Tibial artery (tissue), 4 donors: ENCODE measurements at regions not wholly inside any gene's neighbourhood (a gene's known extent, or its start where the extent isn't known, plus 50 kb on each side); places are given as distances from the start of the nearest gene placed in this dataset.
"Not testable (repeated sequence)": the region's sequence is repeated elsewhere in the genome, so short reads cannot be mapped to it uniquely, and the experiment has no call there.

Experiments used
- DNase-seq, 2 donors: peaks; one replicate each; pipeline ENCODE4 v3.0.0-alpha.2; 2019
- H3K27ac ChIP-seq, 2 donors: fragments of 200-600 bp; sonication (generic) in 1 of 2; 1 replicate in 1 of 2; 2 replicates in 1 of 2; pipeline ENCODE4 v1.5.1; 2018 to 2019; ENCODE audit warnings: mild to moderate bottlenecking in 1 of 2
- H3K27me3 ChIP-seq, 2 donors: fragments of 200-600 bp; sonication (generic) in 1 of 2; one replicate each; pipeline versions ENCODE4 v1.5.1 to v1.6.0; 2016 to 2019
- H3K36me3 ChIP-seq, 3 donors: fragments of 200-600 bp; sonication (generic) in 2 of 3; one replicate each; pipeline ENCODE4 v1.5.1; 2016 to 2019; ENCODE audit warnings: mild to moderate bottlenecking in 2 of 3
- H3K4me1 ChIP-seq, 4 donors: fragments of 200-600 bp; sonication (generic) in 2 of 4; 1 replicate in 3 of 4; 2 replicates in 1 of 4; pipeline ENCODE4 v1.5.1; 2016 to 2019
- H3K4me3 ChIP-seq, 2 donors: fragments of 200-600 bp; sonication (generic) in 1 of 2; 1 replicate in 1 of 2; 2 replicates in 1 of 2; pipeline ENCODE4 v1.5.1; 2018 to 2019; ENCODE audit warnings: mild to moderate bottlenecking in 2 of 2
- H3K9me3 ChIP-seq, 3 donors: fragments of 200-600 bp; sonication (generic) in 1 of 3; one replicate each; pipeline ENCODE4 v1.5.1; 2016 to 2019
- CTCF ChIP-seq, 2 experiments: fragments of 200-600 bp in 1 of 2; fragments of 450-650 bp in 1 of 2; IDR thresholded peaks; one replicate each; pipeline ENCODE4 v1.5.1; 2017 to 2019; ENCODE audit warnings: antibody characterized with exemption in 2 of 2, mild to moderate bottlenecking in 1 of 2, moderate library complexity in 1 of 2
- intact Hi-C: fragments of 100-400 bp; cut with DNase I; formaldehyde crosslinking; loops from one replicate; pipeline ENCODE4 v1.15.0; 2023; ENCODE audit warnings: low total_unique reads

DNA sequence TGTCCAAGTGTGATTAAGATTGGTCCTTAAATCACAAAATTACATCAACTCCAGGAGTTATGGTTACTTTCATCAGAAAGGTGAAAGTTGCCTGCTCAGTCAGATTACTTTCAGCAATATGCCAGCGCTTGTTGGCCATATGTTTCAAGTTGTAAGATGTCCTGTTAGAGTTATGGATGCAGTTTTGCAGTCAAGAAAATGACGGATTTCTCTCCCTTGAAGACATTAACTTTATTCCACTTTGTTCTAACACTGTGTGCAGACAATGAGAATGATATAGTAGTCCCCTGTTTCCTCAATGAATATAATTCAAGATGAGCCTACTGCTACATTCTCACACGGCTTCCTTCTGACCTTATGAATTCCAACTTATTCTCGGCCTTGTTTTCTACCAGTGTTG is 295.0 kb upstream of the ADGRL3 start:
- Histone ChIP-seq H3K27ac (no peak overlapping the region), H3K9me3 (no peaks in the 10 kb centered on the region), H3K4me3 (no peak overlapping the region), H3K4me1 (no peaks in the 10 kb centered on the region), H3K27me3 (no peaks in the 10 kb centered on the region), H3K36me3 (no peaks in the 10 kb centered on the region)
- intact Hi-C loops, result no loop called here
- DNase-seq, result no peak
- TF ChIP-seq CTCF (IDR thresholded peaks at IDR 0.05), result no peak

DNA sequence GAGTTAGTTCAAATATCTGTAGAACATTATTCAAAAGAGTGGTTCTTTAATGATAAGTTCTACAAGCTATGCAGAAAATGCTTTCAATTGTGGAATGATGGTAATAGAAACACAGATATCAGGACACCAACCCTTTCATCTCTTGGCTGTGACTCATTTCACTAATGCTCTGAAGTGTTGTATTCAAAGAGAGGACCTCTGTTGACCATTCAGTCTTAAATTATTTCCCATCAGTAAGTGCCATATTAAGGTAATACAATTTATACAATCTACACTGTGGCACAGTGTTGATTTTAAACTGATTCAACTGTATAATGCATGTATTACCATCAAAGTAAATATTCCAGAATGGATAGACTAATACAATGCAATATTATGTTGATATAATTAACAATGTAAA is 289.0 kb upstream of the ADGRL3 start:
- intact Hi-C loops, result no loop called here
- no peak for DNase-seq

GRCh38 chr4:60913002-60913401 is 287.1 kb upstream of the ADGRL3 start:
- no peak for TF ChIP-seq CTCF (IDR thresholded peaks at IDR 0.05)
- no peaks in the 10 kb centered on the region for H3K9me3 ChIP-seq
- no peak overlapping the region for H3K27ac ChIP-seq
- no peak for DNase-seq
- no peaks in the 10 kb centered on the region for H3K4me1 ChIP-seq
- no peaks in the 10 kb centered on the region for H3K36me3 ChIP-seq
- intact Hi-C loops, result no loop called here
- H3K4me3 ChIP-seq, result no peak overlapping the region
- no peaks in the 10 kb centered on the region for H3K27me3 ChIP-seq

More for the DNA sequence above, 289.0 kb upstream of the ADGRL3 start:
- Histone ChIP-seq H3K9me3 (no peaks in the 10 kb centered on the region), H3K4me1 (no peaks in the 10 kb centered on the region), H3K27me3 (no peaks in the 10 kb centered on the region), H3K36me3 (no peaks in the 10 kb centered on the region), H3K27ac (no peak overlapping the region), H3K4me3 (no peak overlapping the region)
- TF ChIP-seq CTCF (IDR thresholded peaks at IDR 0.05), result no peak

DNA sequence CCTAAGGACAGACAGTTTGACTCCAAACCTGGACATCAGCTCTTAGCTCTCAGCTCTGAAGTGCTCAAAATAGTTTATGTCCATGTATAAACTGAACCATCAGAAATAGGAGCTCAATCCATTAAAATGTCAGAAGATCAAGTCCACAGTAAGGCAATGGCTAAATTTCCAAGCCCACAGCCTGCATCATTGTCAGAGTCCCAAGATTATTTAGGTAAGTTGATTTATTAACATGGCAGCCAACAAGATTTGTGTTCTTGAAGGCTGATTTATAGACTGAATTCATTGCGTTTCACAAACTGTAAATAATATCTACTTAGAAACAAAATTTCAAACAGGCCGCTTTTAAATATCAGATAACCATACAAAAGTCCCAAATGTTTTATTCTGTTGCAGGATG is 286.5 kb upstream of the ADGRL3 start:
- Histone ChIP-seq H3K4me3 (no peak overlapping the region), H3K4me1 (no peaks in the 10 kb centered on the region), H3K27me3 (no peaks in the 10 kb centered on the region), H3K27ac (no peak overlapping the region), H3K9me3 (no peaks in the 10 kb centered on the region), H3K36me3 (no peaks in the 10 kb centered on the region)
- no peak for TF ChIP-seq CTCF (IDR thresholded peaks at IDR 0.05)
- no peak for DNase-seq
- intact Hi-C loops, result no loop called here

DNA sequence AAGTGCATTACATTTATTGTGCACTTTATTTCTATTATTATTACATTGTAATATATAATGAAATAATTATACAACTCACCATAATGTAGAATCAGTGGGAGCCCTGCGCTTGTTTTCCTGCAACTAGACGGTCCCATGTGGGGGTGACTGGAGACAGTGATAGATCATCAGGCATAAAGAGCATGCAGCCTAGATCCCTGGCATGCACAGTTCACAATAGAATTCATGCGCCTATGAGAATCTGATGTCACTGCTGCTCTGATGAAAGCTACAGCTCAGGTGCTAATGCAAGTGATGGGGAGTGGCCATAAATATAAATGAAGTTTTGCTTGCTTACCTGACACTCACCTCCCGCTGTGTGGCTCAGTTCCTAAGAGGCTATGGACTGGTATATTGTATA is 278.4 kb upstream of the ADGRL3 start:
- H3K9me3 ChIP-seq, DNase-seq, H3K27me3 ChIP-seq, H3K27ac ChIP-seq, H3K36me3 ChIP-seq, intact Hi-C loops, H3K4me1 ChIP-seq, H3K4me3 ChIP-seq: not testable (repeated sequence)

DNA sequence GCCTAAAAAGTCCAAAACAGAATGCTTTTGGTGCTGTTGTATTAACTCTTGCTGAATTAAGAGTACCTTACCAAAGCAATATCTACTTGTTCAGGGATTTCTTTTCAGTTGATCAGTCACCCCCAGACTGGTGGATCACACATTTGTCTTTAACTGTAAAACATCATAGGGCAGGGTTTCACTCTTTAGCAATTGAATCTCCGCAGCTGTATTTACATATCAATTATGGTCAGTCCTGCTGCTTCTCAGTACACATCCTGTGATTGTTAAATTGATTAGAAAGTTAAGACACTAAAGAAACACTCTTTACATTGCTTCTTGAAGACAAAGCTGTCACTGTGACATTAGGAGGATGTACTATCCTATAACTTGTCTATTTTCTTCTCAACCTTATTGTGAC is 277.1 kb upstream of the ADGRL3 start:
- Histone ChIP-seq H3K4me1 (no peaks in the 10 kb centered on the region), H3K4me3 (no peak overlapping the region), H3K36me3 (no peaks in the 10 kb centered on the region), H3K27ac (no peak overlapping the region), H3K9me3 (no peaks in the 10 kb centered on the region), H3K27me3 (no peaks in the 10 kb centered on the region)
- no peak for DNase-seq
- no peak for TF ChIP-seq CTCF (IDR thresholded peaks at IDR 0.05)
- intact Hi-C loops, result no loop called here
